GM12872 (cell line): ENCODE measurements at regions not wholly inside any gene's neighbourhood (a gene's known extent, or its start where the extent isn't known, plus 50 kb on each side); places are given as distances from the start of the nearest gene placed in this dataset.
A peak's percentile ranks its signal among the peaks of the same experiment; 100 is the strongest.

Experiments used
- TF ChIP-seq, protein P1 (sequence below): IDR thresholded peaks from 3 replicates; pipeline ENCODE4 v1.5.1; 2011; ENCODE audit warnings: low read depth, mild to moderate bottlenecking, low read length, moderate library complexity; ENCODE audit not compliant: insufficient read depth

GRCh38 chr3:23675010-23675409 lies 130.7 kb upstream of the UBE2E1 start:
- TF ChIP-seq, protein P1, sequence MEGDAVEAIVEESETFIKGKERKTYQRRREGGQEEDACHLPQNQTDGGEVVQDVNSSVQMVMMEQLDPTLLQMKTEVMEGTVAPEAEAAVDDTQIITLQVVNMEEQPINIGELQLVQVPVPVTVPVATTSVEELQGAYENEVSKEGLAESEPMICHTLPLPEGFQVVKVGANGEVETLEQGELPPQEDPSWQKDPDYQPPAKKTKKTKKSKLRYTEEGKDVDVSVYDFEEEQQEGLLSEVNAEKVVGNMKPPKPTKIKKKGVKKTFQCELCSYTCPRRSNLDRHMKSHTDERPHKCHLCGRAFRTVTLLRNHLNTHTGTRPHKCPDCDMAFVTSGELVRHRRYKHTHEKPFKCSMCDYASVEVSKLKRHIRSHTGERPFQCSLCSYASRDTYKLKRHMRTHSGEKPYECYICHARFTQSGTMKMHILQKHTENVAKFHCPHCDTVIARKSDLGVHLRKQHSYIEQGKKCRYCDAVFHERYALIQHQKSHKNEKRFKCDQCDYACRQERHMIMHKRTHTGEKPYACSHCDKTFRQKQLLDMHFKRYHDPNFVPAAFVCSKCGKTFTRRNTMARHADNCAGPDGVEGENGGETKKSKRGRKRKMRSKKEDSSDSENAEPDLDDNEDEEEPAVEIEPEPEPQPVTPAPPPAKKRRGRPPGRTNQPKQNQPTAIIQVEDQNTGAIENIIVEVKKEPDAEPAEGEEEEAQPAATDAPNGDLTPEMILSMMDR: no peak

DNA sequence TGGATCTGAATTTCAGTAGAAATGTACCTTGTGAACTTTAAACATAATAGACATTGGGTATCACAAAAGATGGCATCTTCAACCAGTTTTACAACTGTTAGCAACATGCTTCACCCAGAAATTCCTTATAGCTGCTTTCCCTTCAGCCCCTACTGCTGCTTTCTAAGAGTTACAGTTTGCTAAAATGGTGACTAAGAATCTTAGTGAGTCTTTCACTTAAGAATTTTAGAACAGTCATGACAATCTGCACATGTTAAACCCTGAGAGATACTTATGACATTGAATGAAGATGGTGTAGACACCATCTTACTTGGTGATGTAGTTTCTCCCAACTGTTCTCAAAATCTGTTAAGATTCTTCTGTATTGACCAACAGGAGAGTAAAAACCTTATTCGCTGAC lies 129.7 kb upstream of the UBE2E1 start:
- TF ChIP-seq, protein P1: no peak

DNA sequence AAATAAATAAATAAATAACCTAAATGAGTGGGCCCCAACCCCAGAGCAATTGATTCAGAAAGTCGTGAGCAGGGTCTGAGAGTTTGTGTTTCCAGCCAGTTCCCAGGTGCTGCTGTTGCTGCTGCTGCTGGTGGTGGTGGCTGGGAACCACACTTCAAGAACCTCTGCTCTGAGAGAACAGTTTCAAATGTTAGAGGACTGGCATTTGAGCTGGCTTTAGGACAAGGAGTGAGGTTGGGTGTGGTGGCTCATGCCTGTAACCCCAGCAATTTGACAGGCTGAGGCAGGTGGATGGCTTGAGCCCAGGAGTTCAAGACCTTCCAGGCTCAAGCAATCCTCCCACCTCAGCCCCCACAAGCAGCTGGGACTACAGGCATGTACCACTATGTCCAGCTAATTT lies 123.1 kb upstream of the UBE2E1 start:
- TF ChIP-seq, protein P1: 0 out of 3 replicates have a peak, but pooled peaks have one; percentile 8

- TF ChIP-seq, protein P1: no peak
Observed at GRCh38 chr3:23685541-23686258, 120.1 kb upstream of the UBE2E1 start.

- TF ChIP-seq, protein P1: no peak
Observed at GRCh38 chr3:23686519-23686918, 119.2 kb upstream of the UBE2E1 start.

DNA sequence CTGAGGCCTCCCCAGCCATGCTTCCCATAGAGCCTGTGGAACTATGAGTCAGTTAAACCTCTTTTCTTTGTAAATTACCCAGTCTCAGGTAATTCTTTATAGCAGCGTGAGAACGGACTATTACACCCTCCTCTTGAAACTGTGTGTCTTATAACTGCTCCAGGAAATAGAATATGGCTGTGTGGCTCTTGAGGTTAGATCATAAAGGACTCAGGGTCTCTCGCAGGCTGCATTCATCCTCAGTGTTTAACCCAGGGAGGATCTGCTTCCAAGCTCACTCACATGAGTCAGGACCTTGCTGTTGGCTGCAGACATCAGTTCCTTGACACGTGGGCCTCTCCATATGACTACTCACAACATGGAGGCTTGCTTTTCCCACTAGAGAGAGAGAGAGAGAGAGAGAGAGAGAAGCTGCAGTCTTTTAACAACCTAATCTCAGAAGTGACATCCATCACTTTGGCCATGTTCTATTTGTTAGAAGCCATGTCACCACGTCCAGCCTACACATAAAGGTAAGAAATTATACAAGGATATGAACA lies 114.3 kb upstream of the UBE2E1 start:
- TF ChIP-seq, protein P1: no peak

DNA sequence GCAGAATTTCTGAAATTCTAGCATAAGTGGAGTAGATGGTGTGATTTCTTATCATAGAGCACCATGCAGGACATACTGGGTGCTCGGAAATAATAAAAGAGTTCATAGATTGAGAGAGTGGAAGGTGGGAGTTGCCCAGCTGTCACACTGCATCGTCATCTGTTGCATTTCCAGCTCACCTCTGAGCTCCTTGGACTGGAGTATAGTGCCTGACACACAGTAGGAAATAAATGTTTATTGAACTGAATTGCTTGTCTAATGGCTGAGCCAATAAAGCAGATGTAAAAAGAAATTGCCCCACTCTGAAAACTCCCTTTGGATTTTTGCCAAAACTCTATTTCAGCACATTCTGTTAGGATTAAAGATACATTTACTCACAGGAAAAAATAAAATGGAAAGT lies 108.9 kb upstream of the UBE2E1 start:
- TF ChIP-seq, protein P1: no peak
